ENCODE measurements at regions not wholly inside any gene's neighbourhood (a gene's known extent, or its start where the extent isn't known, plus 50 kb on each side); places are given as distances from the start of the nearest gene placed in this dataset.

GRCh38 chr3:95348879-95349278 lies 1286.0 kb downstream of the NSUN3 start:
- Histone ChIP-seq H3K9me3 (ENCODE audit: control insufficient read depth, low read depth, low read length) (no peaks in the 10 kb centered on the region), H3K27ac (ENCODE audit: low read length) (no peak overlapping the region), H3K27me3 (ENCODE audit: control insufficient read depth, insufficient read depth, low read length) (no peaks in the 10 kb centered on the region), H3K36me3 (ENCODE audit: control insufficient read depth, insufficient read depth, low read length) (no peaks in the 10 kb centered on the region), H3K4me3 (ENCODE audit: low read length) (no peak overlapping the region), H3K4me1 (ENCODE audit: control insufficient read depth, insufficient read depth, low read length) (peaks cover 10% of the 10 kb centered on the region)
- no CpG with 5 or more reads among the region's 3 CpGs for WGBS (ENCODE audit: insufficient coverage, low lambda C conversion rate)
- DNase-seq, result no peak

GRCh38 chr3:95350049-95350448 lies 1287.2 kb downstream of the NSUN3 start:
- 100% methylated on average over 1 of the region's 4 CpGs for WGBS (ENCODE audit: insufficient coverage, low lambda C conversion rate)
- peak; percentile 47 to 60 for DNase-seq
- H3K27me3 ChIP-seq (ENCODE audit: control insufficient read depth, insufficient read depth, low read length), result no peaks in the 10 kb centered on the region
- H3K4me3 ChIP-seq (ENCODE audit: low read length), result no peak overlapping the region
- H3K4me1 ChIP-seq (ENCODE audit: control insufficient read depth, insufficient read depth, low read length), result peaks cover 8% of the 10 kb centered on the region
- H3K9me3 ChIP-seq (ENCODE audit: control insufficient read depth, low read depth, low read length), result no peaks in the 10 kb centered on the region
- H3K36me3 ChIP-seq (ENCODE audit: control insufficient read depth, insufficient read depth, low read length), result no peaks in the 10 kb centered on the region
- H3K27ac ChIP-seq (ENCODE audit: low read length), result no peak overlapping the region

- no CpG with 5 or more reads among the region's 2 CpGs for WGBS (ENCODE audit: insufficient coverage, low lambda C conversion rate)
- no peaks in the 10 kb centered on the region for H3K9me3 ChIP-seq (ENCODE audit: control insufficient read depth, low read depth, low read length)
- H3K27ac ChIP-seq (ENCODE audit: low read length), result no peak overlapping the region
- peaks cover 8% of the 10 kb centered on the region for H3K4me1 ChIP-seq (ENCODE audit: control insufficient read depth, insufficient read depth, low read length)
- H3K4me3 ChIP-seq (ENCODE audit: low read length), result no peak overlapping the region
- no peak for DNase-seq
- H3K36me3 ChIP-seq (ENCODE audit: control insufficient read depth, insufficient read depth, low read length), result no peaks in the 10 kb centered on the region
- H3K27me3 ChIP-seq (ENCODE audit: control insufficient read depth, insufficient read depth, low read length), result no peaks in the 10 kb centered on the region
Observed at GRCh38 chr3:95351158-95351557, 1288.3 kb downstream of the NSUN3 start.

GRCh38 chr3:95352471-95352870 lies 1289.6 kb downstream of the NSUN3 start:
- H3K27me3 ChIP-seq (ENCODE audit: control insufficient read depth, insufficient read depth, low read length), result no peaks in the 10 kb centered on the region
- no peaks in the 10 kb centered on the region for H3K9me3 ChIP-seq (ENCODE audit: control insufficient read depth, low read depth, low read length)
- no peak for DNase-seq
- no peak overlapping the region for H3K27ac ChIP-seq (ENCODE audit: low read length)
- H3K4me3 ChIP-seq (ENCODE audit: low read length), result no peak overlapping the region
- H3K36me3 ChIP-seq (ENCODE audit: control insufficient read depth, insufficient read depth, low read length), result no peaks in the 10 kb centered on the region
- 50% methylated on average over 1 of the region's 1 CpG for WGBS (ENCODE audit: insufficient coverage, low lambda C conversion rate)
- peaks cover 8% of the 10 kb centered on the region for H3K4me1 ChIP-seq (ENCODE audit: control insufficient read depth, insufficient read depth, low read length)

GRCh38 chr3:95354489-95354888 lies 1291.6 kb downstream of the NSUN3 start:
- Histone ChIP-seq H3K4me3 (ENCODE audit: low read length) (no peak overlapping the region), H3K36me3 (ENCODE audit: control insufficient read depth, insufficient read depth, low read length) (no peaks in the 10 kb centered on the region), H3K27ac (ENCODE audit: low read length) (no peak overlapping the region), H3K9me3 (ENCODE audit: control insufficient read depth, low read depth, low read length) (no peaks in the 10 kb centered on the region), H3K27me3 (ENCODE audit: control insufficient read depth, insufficient read depth, low read length) (no peaks in the 10 kb centered on the region), H3K4me1 (ENCODE audit: control insufficient read depth, insufficient read depth, low read length) (peaks cover 6% of the 10 kb centered on the region)
- no peak for DNase-seq
- WGBS (ENCODE audit: insufficient coverage, low lambda C conversion rate), result 92% methylated on average over 2 of the region's 2 CpGs

- no CpG with 5 or more reads among the region's 11 CpGs for WGBS (ENCODE audit: insufficient coverage, low lambda C conversion rate)
- Histone ChIP-seq H3K27me3 (ENCODE audit: control insufficient read depth, insufficient read depth, low read length) (no peaks in the 10 kb centered on the region), H3K27ac (ENCODE audit: low read length) (no peak overlapping the region), H3K36me3 (ENCODE audit: control insufficient read depth, insufficient read depth, low read length) (no peaks in the 10 kb centered on the region), H3K4me3 (ENCODE audit: low read length) (no peak overlapping the region), H3K9me3 (ENCODE audit: control insufficient read depth, low read depth, low read length) (no peaks in the 10 kb centered on the region), H3K4me1 (ENCODE audit: control insufficient read depth, insufficient read depth, low read length) (no peaks in the 10 kb centered on the region)
- no peak for DNase-seq
Observed at GRCh38 chr3:95356764-95357501, 1294.1 kb downstream of the NSUN3 start.

- Histone ChIP-seq H3K27ac (ENCODE audit: low read length) (no peak overlapping the region), H3K4me1 (ENCODE audit: control insufficient read depth, insufficient read depth, low read length) (no peaks in the 10 kb centered on the region), H3K27me3 (ENCODE audit: control insufficient read depth, insufficient read depth, low read length) (no peaks in the 10 kb centered on the region), H3K36me3 (ENCODE audit: control insufficient read depth, insufficient read depth, low read length) (no peaks in the 10 kb centered on the region), H3K9me3 (ENCODE audit: control insufficient read depth, low read depth, low read length) (no peaks in the 10 kb centered on the region), H3K4me3 (ENCODE audit: low read length) (no peak overlapping the region)
- no peak for DNase-seq
- no CpG with 5 or more reads among the region's 6 CpGs for WGBS (ENCODE audit: insufficient coverage, low lambda C conversion rate)
Observed at GRCh38 chr3:95387242-95388021, 1324.6 kb downstream of the NSUN3 start.

- no peak for DNase-seq
- H3K36me3 ChIP-seq (ENCODE audit: control insufficient read depth, insufficient read depth, low read length), result no peaks in the 10 kb centered on the region
- WGBS (ENCODE audit: insufficient coverage, low lambda C conversion rate), result no CpG with 5 or more reads among the region's 3 CpGs
- H3K9me3 ChIP-seq (ENCODE audit: control insufficient read depth, low read depth, low read length), result no peaks in the 10 kb centered on the region
- no peaks in the 10 kb centered on the region for H3K27me3 ChIP-seq (ENCODE audit: control insufficient read depth, insufficient read depth, low read length)
- H3K4me3 ChIP-seq (ENCODE audit: low read length), result no peak overlapping the region
- no peak overlapping the region for H3K27ac ChIP-seq (ENCODE audit: low read length)
- no peaks in the 10 kb centered on the region for H3K4me1 ChIP-seq (ENCODE audit: control insufficient read depth, insufficient read depth, low read length)
Observed at GRCh38 chr3:95389725-95390313, 1327.0 kb downstream of the NSUN3 start.

GRCh38 chr3:95394286-95394685 lies 1331.4 kb downstream of the NSUN3 start:
- Histone ChIP-seq H3K27ac (ENCODE audit: low read length) (no peak overlapping the region), H3K27me3 (ENCODE audit: control insufficient read depth, insufficient read depth, low read length) (no peaks in the 10 kb centered on the region), H3K4me3 (ENCODE audit: low read length) (no peak overlapping the region), H3K4me1 (ENCODE audit: control insufficient read depth, insufficient read depth, low read length) (no peaks in the 10 kb centered on the region), H3K36me3 (ENCODE audit: control insufficient read depth, insufficient read depth, low read length) (no peaks in the 10 kb centered on the region), H3K9me3 (ENCODE audit: control insufficient read depth, low read depth, low read length) (no peaks in the 10 kb centered on the region)
- no peak for DNase-seq
- WGBS (ENCODE audit: insufficient coverage, low lambda C conversion rate), result 90% methylated on average over 2 of the region's 2 CpGs

- 82% methylated on average over 3 of the region's 3 CpGs for WGBS (ENCODE audit: insufficient coverage, low lambda C conversion rate)
- no peak for DNase-seq
Observed at GRCh38 chr3:95399585-95399984, 1336.7 kb downstream of the NSUN3 start.

More at GRCh38 chr3:95399585-95399984, 1336.7 kb downstream of the NSUN3 start:
- H3K36me3 ChIP-seq (ENCODE audit: control insufficient read depth, insufficient read depth, low read length), result no peaks in the 10 kb centered on the region
- H3K27ac ChIP-seq (ENCODE audit: low read length), result no peak overlapping the region
- H3K4me3 ChIP-seq (ENCODE audit: low read length), result no peak overlapping the region
- no peaks in the 10 kb centered on the region for H3K9me3 ChIP-seq (ENCODE audit: control insufficient read depth, low read depth, low read length)
- H3K4me1 ChIP-seq (ENCODE audit: control insufficient read depth, insufficient read depth, low read length), result no peaks in the 10 kb centered on the region
- H3K27me3 ChIP-seq (ENCODE audit: control insufficient read depth, insufficient read depth, low read length), result no peaks in the 10 kb centered on the region
